ENCODE measurements at regions not wholly inside any gene's neighbourhood (a gene's known extent, or its start where the extent isn't known, plus 50 kb on each side); places are given as distances from the start of the nearest gene placed in this dataset.
"Not testable (repeated sequence)": the region's sequence is repeated elsewhere in the genome, so short reads cannot be mapped to it uniquely, and the experiment has no call there.

DNA sequence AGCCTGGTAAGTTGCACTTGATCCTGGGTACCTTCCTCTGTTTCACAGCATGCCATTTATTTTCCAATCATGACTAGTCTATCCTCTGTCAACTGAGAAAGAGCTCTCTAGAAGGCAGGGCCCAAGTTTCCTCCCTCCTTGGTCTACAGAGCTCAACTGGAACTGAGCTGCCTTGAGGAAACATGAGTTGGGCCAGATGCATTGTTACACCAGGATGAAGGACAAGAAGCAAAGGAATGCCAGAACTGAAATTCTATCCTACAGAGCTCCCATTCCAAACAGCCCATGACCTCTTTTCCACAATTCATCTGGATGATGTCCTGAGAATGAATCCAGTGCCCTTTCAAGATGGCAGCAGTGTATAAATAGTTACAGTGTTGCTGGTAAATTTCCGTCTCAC, 66.7 kb upstream of the E2F3 start:
- DNase-seq = no peak
- intact Hi-C loops (cut with DNase I) = no loop called here

DNA sequence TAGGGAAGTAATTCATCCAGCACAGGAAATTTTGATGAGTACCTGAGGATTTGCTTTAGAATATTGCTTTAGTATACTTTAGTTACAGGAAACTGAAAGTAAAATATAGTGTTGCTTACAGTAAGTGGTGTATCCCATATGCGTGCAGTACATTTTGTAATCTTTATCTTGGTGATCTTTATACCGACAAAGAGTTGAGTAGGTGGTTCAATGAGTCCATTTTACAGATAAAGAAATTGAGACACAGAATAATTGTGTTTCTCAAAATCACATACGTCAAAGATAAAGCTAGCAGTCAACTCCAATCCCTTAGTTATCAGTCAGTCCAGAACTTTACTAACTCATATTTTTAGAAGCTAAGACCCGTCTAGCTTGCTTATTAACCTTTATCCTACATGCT, 65.8 kb upstream of the E2F3 start:
- DNase-seq = no peak
- intact Hi-C loops (cut with DNase I) = no loop called here

- intact Hi-C loops (cut with DNase I) = no loop called here
- no peak for DNase-seq
These were observed 63.5 kb upstream of the E2F3 start for GRCh38 chr6:20338156-20338555.

GRCh38 chr6:20340068-20340848, 61.4 kb upstream of the E2F3 start:
- peak in 2 of 42 donors; percentile 2 to 22 for DNase-seq
- intact Hi-C loops (cut with DNase I) = no loop called here

- DNase-seq = no peak
- intact Hi-C loops (cut with DNase I) = no loop called here
These were observed 60.6 kb upstream of the E2F3 start for GRCh38 chr6:20341096-20341495.

DNA sequence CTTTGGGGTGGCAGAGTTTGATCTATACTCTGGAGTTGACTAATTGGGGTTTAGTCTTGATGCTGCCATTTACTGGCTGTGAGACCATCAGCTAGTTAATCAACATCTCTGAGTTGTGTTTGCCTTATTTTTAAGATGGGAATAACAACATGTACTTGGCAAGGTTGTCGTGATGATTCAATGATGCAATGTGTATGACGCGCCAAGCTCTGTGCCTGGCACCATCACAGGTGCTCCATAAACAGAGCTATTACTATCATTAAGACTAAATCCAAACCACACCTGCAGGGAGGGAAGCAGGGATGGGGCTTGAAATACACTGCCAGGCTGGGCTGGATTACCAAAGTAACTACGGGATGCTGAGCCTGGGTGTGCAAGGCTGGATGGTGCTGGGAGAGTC, 60.1 kb upstream of the E2F3 start:
- DNase-seq = no peak
- intact Hi-C loops (cut with DNase I) = no loop called here

GRCh38 chr6:20346948-20347347, 54.7 kb upstream of the E2F3 start:
- intact Hi-C loops (cut with DNase I); DNase-seq: not testable (repeated sequence)

- peak in 6 of 42 donors; percentile 10 to 67 (median 26) for DNase-seq
- intact Hi-C loops (cut with DNase I) = no loop called here
These were observed 53.6 kb upstream of the E2F3 start for GRCh38 chr6:20348041-20348440.

GRCh38 chr6:20349225-20349624, 52.5 kb upstream of the E2F3 start:
- no peak for DNase-seq
- intact Hi-C loops (cut with DNase I) = no loop called here

DNA sequence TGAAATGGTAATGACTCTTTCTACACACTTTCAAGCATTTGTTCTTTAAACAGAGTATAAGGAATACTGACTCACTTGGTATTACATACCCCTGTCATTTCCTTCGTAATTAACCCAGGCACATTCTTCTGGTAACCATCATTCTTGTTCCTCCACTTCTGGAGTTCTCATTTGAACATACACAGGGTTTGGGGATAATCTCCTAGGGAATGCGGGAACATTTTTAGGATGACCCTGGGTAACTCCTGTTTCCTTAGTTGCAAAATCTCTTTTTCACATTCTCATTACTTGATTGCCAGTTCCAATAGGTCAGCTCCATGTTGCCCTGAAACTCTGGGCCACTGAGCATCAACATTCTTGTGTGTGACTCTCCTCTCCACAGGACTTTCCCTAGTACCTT, 51.5 kb upstream of the E2F3 start:
- intact Hi-C loops (cut with DNase I) = no loop called here
- no peak for DNase-seq

DNA sequence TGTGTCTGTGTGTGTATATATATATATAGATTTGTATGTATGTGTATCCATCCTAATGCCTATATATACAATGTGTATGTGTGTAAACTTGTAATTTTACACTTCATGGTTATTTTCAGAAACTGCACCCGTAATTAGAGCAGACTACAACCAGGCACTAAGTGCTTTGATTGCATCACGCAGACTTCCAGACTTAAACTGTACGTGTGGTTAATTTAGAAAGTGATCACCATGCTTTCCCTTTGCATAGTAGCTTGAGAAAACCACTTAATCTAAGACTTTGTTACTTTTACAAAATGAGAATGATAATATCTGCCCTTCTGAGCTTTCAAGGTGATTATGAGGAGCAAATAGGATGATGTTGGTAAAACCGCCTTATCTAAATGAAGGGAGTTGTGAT, 50.1 kb upstream of the E2F3 start:
- no peak for DNase-seq
- intact Hi-C loops (cut with DNase I) = no loop called here

Measured in head of caudate nucleus (tissue), 42 donors.